ENCODE measurements at regions not wholly inside any gene's neighbourhood (a gene's known extent, or its start where the extent isn't known, plus 50 kb on each side); places are given as distances from the start of the nearest gene placed in this dataset.

GRCh38 chr16:85220125-85220839, 108.0 kb upstream of the CIBAR2 start:
- TF ChIP-seq SIN3A (IDR thresholded peaks at IDR 0.05; ENCODE audit: borderline replicate concordance, low read depth, low read length) = no peak
- TF ChIP-seq CTCF (CRISPR knock-in tag; IDR thresholded peaks at IDR 0.05) = peak; percentile 31; the same call in 1 of the 2 replicates
- no peak for TF ChIP-seq ZBTB34 (CRISPR knock-in tag; IDR thresholded peaks at IDR 0.05)
- no peak for TF ChIP-seq MNT (IDR thresholded peaks at IDR 0.05)
- TF ChIP-seq ZNF639 (CRISPR knock-in tag; conservative IDR thresholded peaks at IDR 0.05) = no peak
- TF ChIP-seq ATF7 (IDR thresholded peaks at IDR 0.05) = no peak
- TF ChIP-seq ATF7 (CRISPR knock-in tag; IDR thresholded peaks at IDR 0.05) = no peak
- no peak for TF ChIP-seq TCF7L2 (IDR thresholded peaks at IDR 0.05; ENCODE audit: low read depth, low read length)
- TF ChIP-seq ZNF776 (CRISPR knock-in tag; IDR thresholded peaks at IDR 0.05) = no peak
- peak; percentile 51; the same call in 1 of the 2 replicates for TF ChIP-seq CHD2 (IDR thresholded peaks at IDR 0.05; ENCODE audit: low read depth, low read length)
- no peak for TF ChIP-seq POLR2A (IDR thresholded peaks at IDR 0.05; ENCODE audit: insufficient read depth in 1 of 2, low read depth in 2 of 2, low read length in 2 of 2)
- TF ChIP-seq ARNT (IDR thresholded peaks at IDR 0.05) = no peak
- no peak for TF ChIP-seq MATR3 (CRISPR knock-in tag; IDR thresholded peaks at IDR 0.05)
- no peak for TF ChIP-seq NRL (CRISPR knock-in tag; IDR thresholded peaks at IDR 0.05; ENCODE audit: borderline replicate concordance)
